Chondrocyte (in vitro differentiated cells): ENCODE measurements at regions not wholly inside any gene's neighbourhood (a gene's known extent, or its start where the extent isn't known, plus 50 kb on each side); places are given as distances from the start of the nearest gene placed in this dataset.

ENCODE experiments used
- DNase-seq: peaks from one replicate; pipeline ENCODE4 v3.0.0; 2021; ENCODE audit warnings: mixed read lengths, low spot score
- H3K27ac Mint-ChIP-seq: one replicate; pipeline ENCODE4 v1.8.0; 2021; ENCODE audit warnings: mild to moderate bottlenecking, moderate library complexity, mixed read lengths; ENCODE audit not compliant: unreplicated experiment
- H3K27me3 Mint-ChIP-seq: 2 replicates; pipeline ENCODE4 v1.8.0; 2021; ENCODE audit warnings: low read depth, mixed read lengths
- H3K36me3 Mint-ChIP-seq: 2 replicates; pipeline ENCODE4 v1.8.0; 2021; ENCODE audit warnings: low read depth, mixed read lengths
- H3K4me1 Mint-ChIP-seq: 2 replicates; pipeline ENCODE4 v1.8.0; 2021; ENCODE audit warnings: low read depth, mild to moderate bottlenecking, mixed read lengths
- H3K4me3 Mint-ChIP-seq: one replicate; pipeline ENCODE4 v1.8.0; 2021; ENCODE audit warnings: mild to moderate bottlenecking, moderate library complexity, mixed read lengths; ENCODE audit not compliant: unreplicated experiment
- H3K9me3 Mint-ChIP-seq: 2 replicates; pipeline ENCODE4 v1.8.0; 2021; ENCODE audit warnings: low read depth, mixed read lengths
- CTCF ChIP-seq: fragments of 200-600 bp; sonication (generic); IDR thresholded peaks from 2 replicates; pipeline ENCODE4 v1.5.0; 2021; ENCODE audit warnings: antibody characterized with exemption, mild to moderate bottlenecking, moderate library complexity

GRCh38 chr12:33555128-33555527 lies 115.5 kb upstream of the SYT10 start:
- TF ChIP-seq CTCF, result no peak
- DNase-seq, result no peak
- peaks cover 7% of the 10 kb centered on the region for H3K9me3 Mint-ChIP-seq
- H3K36me3 Mint-ChIP-seq, result no peaks in the 10 kb centered on the region
- H3K4me1 Mint-ChIP-seq, result no peaks in the 10 kb centered on the region
- H3K27me3 Mint-ChIP-seq, result no peaks in the 10 kb centered on the region
- no peak overlapping the region for H3K27ac Mint-ChIP-seq
- H3K4me3 Mint-ChIP-seq, result no peak overlapping the region

GRCh38 chr12:33560653-33561208 lies 121.1 kb upstream of the SYT10 start:
- H3K27me3 Mint-ChIP-seq, result no peaks in the 10 kb centered on the region
- H3K27ac Mint-ChIP-seq, result no peak overlapping the region
- no peaks in the 10 kb centered on the region for H3K36me3 Mint-ChIP-seq
- DNase-seq, result no peak
- no peak overlapping the region for H3K4me3 Mint-ChIP-seq
- no peak for TF ChIP-seq CTCF
- no peaks in the 10 kb centered on the region for H3K4me1 Mint-ChIP-seq
- peaks cover 21% of the 10 kb centered on the region for H3K9me3 Mint-ChIP-seq

- H3K4me1 Mint-ChIP-seq, result no peaks in the 10 kb centered on the region
- no peaks in the 10 kb centered on the region for H3K36me3 Mint-ChIP-seq
- no peak overlapping the region for H3K27ac Mint-ChIP-seq
- no peak for TF ChIP-seq CTCF
- DNase-seq, result no peak
- H3K27me3 Mint-ChIP-seq, result no peaks in the 10 kb centered on the region
- no peak overlapping the region for H3K4me3 Mint-ChIP-seq
- peaks cover 21% of the 10 kb centered on the region for H3K9me3 Mint-ChIP-seq
These were observed 122.8 kb upstream of the SYT10 start for GRCh38 chr12:33562401-33562800.

DNA sequence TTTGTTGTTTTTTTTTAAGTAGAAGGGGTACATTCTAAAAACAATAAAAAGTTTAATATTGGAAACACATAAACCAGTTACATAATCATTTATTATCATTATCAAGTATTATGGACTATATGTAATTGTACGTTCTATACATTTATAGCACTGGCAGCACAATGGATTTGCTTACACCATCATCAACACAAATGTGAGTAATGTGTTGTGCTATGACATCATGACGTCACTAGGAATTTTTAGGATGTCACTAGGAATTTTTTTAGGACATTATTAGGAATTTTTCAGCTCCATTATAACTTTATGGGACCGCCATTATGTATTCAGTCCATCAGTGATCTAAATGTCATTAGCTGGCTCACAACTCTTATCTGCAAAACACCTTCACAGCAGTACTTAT lies 126.8 kb upstream of the SYT10 start:
- no peak overlapping the region for H3K4me3 Mint-ChIP-seq

GRCh38 chr12:33575346-33575745 lies 135.7 kb upstream of the SYT10 start:
- Mint-ChIP-seq H3K36me3 (no peaks in the 10 kb centered on the region), H3K4me3 (no peak overlapping the region), H3K9me3 (peaks cover 27% of the 10 kb centered on the region), H3K27ac (no peak overlapping the region), H3K27me3 (no peaks in the 10 kb centered on the region), H3K4me1 (no peaks in the 10 kb centered on the region)
- no peak for TF ChIP-seq CTCF
- no peak for DNase-seq

More for the DNA sequence above, 126.8 kb upstream of the SYT10 start:
- no peaks in the 10 kb centered on the region for H3K4me1 Mint-ChIP-seq
- no peaks in the 10 kb centered on the region for H3K27me3 Mint-ChIP-seq
- DNase-seq, result no peak
- no peak for TF ChIP-seq CTCF
- H3K36me3 Mint-ChIP-seq, result no peaks in the 10 kb centered on the region
- H3K27ac Mint-ChIP-seq, result no peak overlapping the region
- H3K9me3 Mint-ChIP-seq, result peaks cover 34% of the 10 kb centered on the region
